ENCODE measurements at regions not wholly inside any gene's neighbourhood (a gene's known extent, or its start where the extent isn't known, plus 50 kb on each side); places are given as distances from the start of the nearest gene placed in this dataset.
"Not testable (repeated sequence)": the region's sequence is repeated elsewhere in the genome, so short reads cannot be mapped to it uniquely, and the experiment has no call there.

DNA sequence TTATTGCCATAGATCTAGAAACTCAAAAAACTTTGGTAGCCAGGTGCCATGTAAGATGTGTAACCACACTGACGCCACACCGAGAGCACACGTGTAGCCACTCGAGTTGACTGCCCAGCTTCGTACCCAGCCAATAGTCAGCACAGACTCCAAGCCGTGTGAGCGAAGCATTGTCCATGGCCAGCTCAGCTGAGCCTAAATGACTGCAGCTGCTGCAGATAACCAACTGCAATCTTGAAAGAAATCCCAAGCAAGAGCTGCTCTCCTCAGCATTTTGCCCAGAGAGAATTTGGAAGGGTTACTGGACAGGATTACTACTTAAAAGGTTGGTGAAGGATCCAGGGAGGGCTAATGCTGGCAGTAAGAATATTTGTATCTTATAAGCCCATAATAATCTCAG lies 193.0 kb upstream of the THRB start:
- DNase-seq (ENCODE audit: low read depth): no peak

DNA sequence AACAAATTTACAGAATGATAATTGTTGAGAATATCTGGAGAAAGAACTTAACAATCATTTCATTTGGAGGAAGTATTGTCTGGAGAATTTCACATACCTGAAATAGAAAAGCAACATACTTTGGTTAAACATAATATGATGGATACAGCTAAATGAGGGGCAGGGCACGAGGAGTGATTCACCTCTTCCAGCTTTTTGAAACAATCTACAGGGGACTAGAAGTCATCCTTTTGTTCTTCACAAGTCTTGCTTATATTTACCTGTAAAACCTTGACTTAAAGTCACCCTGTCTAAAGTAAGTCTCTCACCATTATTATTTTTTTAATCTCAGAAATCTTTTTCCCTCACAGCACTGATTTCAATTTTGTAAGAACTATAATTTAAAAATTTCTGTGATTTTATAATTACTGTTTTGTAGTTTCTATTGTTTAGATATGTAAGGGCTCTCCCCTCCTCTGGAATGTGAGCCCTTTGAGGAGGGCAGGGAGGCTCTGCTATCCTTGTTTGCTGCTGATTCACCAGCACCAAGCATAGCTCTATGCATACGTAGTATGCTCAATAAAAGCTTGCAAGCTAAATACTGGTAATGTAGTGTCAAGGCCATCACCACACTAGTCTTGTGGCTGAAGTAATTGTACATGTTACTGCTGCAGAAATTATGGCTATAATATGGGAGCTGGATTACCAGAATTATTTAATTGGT lies 193.9 kb upstream of the THRB start:
- no peak for DNase-seq (ENCODE audit: low read depth)

DNA sequence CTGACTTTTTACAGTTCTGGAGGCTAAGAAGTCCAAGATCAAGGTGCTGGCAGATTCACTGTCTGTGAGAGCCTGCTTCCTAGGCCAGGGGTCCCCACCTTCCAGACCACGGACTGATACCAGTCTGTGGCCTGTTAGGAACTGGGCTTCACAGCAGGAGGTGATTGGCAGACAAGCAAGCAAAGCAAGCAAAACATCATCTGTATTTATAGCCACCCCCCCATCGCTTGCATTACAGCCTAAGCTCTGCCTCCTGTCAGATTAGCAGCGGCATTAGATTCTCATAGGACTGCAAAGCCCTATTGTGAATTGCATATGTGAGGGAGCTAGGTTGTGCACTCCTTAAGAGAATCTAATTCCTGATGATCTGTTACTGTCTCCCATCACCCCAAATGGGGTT lies 194.7 kb upstream of the THRB start:
- no peak for DNase-seq (ENCODE audit: low read depth)

DNA sequence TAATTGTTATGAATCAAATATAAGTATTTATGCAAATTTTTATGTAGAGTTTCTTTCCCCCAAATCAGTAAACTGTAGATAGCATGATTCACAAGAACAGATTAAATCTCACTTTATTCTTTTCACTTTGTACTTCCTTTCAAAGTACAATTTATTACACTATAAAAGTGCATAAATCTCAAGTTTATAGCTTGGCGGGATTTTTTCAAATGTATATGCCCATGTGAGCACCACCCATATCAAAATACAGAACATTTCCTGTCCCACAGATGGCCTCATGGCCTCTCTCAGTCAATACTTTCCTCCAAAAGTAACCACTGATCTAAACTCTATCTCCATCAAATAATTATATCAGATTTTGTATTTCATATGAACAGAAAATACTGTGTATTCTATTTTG lies 196.1 kb upstream of the THRB start:
- no peak for DNase-seq (ENCODE audit: low read depth)

DNA sequence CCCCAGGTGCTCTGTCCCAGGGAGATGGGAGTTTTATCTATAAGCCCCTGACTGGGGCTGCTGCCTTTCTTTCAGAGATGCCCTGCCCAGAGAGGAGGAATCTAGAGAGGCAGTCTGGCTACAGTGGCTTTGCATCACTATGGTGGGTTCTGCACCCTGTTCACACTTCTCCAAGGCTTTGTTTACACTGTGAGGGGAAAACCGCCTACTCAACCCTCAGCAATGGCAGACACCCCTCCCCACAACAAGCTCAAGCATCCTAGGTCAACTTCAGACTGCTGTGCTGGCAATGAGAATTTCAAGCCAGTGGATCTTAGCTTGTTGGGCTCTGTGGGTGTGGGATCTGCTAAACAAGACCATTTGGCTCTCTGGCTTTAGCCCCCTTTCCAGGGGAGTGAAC lies 204.4 kb upstream of the THRB start:
- not testable (repeated sequence) for DNase-seq (ENCODE audit: low read depth)

DNA sequence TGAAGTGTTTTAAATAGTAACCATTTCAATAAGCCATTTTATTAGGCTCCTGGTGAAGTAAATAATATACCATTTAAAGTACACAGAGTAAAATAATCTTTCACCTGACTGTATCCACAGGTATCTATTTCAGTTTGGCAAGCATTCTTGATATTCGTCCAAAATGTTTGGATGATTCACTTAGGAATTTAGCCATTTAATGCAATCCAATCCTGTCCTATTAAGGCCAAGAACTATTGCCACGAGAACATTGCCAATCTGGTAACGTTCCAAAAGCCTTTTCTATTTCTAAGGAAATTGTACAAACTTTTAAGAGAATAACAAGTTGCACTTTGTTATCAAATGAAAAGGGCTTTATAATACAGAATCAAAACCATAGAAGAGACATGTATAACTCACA lies 209.8 kb upstream of the THRB start:
- DNase-seq (ENCODE audit: low read depth): no peak

DNA sequence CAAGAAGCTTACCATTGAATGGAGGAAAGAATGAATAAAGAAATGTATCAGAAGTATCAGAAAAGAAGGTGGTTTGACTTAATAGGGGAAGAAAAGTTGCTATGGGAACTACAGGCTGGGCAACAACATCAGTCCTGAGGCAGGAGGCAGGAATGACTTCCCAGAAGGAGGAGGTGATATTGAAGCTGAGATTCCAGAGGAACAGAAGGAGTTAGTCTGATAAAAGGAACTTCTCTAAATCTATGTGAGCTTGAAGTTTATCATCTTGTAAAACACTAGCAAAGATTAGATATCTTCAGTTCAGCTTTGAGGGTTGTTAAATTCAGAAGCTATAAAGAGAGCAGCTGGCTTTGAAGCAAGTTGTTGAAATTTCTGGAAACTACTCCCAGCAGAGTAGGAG lies 213.3 kb upstream of the THRB start:
- no peak for DNase-seq (ENCODE audit: low read depth)

DNA sequence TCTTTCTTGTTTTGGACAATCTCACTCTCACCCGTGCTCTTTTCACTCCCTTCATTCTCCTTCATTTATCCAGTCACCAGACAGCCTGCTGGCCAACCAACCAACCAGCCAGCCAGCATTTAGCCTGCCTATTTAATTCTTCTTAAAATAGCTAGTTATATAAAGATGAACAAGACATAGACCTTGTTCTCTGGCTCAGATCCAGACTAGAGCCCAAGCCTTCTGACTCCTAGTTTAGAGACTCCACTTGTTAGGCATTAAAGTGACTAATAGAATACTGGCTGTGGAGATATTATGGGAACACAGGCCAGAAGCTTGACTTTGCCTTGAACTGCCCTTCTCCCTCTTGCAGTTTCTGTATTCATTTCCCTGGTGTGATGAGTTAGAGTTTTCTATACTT lies 215.3 kb upstream of the THRB start:
- no peak for DNase-seq (ENCODE audit: low read depth)

DNA sequence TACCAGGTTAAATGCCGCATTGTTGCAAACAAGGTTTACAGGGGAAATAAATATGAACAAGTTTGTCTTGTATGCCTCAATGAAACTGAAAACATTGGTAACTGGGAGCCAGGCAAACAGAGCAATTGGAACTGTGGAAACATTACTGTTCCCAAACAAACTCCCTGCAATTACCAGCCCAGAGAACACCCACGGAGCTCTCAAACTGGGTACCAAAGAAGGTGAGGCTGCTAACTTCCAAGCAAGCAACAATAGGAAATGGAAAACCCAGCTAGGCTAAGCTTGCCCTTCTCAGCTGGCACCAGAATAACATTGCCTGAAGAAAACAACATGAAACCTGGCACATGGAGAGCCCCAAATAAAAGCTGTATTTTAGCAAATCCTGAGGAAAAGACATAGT lies 218.9 kb upstream of the THRB start:
- no peak for DNase-seq (ENCODE audit: low read depth)

DNA sequence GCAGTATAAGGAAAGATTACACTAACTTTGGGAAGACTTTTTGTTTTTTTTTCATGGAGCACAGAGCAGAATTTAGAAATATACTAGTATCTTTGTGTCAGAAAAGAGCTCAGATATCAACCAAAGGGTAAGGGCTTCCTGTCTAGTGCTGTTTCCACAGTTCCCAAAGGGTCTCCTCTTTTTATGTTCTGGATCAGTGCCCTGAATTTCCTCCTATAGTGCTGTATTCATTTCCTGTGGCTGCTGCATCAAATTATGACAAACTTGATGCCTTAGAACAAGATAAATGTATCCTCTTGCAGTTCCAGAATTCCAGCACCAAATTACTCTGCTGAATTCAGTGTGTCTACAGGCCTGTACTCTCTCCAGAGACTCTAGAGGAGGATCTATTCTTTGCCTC lies 219.8 kb upstream of the THRB start:
- no peak for DNase-seq (ENCODE audit: low read depth)

DNA sequence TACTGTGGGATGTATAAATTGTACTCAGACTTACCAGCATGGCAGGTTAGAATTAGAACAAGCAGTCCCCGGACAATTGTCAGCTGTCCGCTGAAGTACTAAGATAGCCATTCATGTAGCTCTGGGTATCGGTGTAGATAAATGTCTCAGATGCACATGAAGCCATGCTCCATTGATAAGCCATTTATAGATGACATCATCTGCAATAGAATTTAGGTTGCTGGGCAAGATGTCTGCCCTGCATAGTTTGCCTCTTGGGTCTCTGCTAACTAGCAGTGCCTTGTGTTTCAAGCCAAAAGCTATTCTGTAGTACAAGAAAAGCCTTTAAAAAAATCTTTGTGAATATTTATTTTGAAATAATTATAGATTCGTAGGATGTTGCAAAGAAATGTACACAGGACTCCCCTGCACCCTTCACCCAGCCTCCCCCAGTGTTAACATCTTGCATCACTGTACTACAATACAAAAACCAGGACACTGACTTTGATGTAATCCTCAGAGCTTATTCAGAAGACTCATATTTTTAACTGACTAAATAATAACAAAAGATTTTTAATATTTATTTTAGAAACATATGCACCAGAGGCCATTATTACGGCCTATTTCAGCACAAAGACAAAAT lies 220.6 kb upstream of the THRB start:
- DNase-seq (ENCODE audit: low read depth): no peak

DNA sequence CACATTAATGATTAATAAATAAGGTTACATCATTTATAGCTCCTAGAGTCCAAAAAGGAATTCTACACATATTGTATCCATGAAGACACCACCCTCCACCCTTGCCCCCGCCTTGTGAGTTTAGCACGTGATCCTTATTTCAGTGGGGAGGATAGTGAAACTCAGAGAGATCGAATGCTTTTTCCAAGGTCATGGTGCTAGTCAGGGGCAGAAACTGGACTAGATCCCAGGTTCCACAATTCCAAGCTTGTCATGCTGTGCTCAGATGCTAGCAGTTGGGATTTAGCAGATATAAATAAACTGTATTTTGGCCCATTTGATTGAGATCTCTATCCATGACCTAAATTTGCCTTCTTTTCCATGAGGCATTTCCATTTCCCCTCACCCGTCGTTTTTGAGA lies 227.4 kb upstream of the THRB start:
- no peak for DNase-seq (ENCODE audit: low read depth)

DNA sequence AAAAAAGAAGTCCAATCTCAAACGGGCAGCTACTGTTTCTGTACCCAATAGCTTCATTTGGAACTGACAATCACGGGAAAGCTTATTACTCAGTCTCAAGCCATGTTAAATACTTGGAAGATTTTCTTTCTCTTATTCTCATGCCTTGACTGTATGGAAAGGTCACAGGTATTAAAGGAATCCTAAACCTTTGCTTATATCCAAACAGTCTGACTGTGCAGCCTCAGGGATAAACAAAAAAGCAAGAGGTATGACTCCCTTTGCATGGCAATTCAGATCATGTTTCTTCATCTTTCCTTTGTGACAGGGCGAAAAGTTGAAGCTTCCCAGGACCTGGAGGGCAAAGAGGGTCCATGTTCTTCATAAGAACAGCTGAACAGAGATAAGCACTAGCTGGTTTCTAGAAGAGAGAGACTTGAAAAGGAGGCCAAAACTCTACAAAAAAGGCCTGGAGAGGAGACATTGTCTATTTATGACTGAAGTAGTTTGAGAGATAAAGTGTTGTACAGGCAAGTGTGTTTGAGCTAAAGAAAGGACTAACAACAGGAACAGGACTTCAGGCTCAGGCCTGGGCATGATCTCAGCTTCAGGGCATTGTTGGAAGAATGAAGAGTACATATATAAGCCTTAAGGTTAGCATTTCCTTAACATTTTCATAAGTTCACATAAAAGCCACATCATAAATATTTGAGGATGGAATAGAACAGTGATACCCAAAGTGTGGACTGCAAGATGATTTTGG lies 231.0 kb upstream of the THRB start:
- DNase-seq (ENCODE audit: low read depth): no peak

DNA sequence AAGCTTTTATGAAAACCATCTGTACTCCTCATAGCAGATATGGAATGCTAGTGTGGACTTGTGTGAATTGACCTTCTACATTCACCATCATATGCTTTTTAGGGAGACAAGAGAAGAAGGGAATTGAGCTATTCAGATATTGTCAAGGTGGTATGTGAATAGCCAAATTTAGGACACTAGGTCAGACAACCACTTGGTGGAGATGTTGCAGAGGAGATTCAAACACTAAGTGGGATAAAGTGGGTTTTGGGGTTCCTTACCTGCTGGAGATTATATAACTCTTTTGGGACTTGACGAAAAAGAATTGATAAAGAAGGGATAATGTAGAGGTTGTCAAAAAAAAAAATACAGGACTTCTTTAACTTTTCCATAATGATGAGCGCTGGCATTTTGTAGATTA lies 231.8 kb upstream of the THRB start:
- no peak for DNase-seq (ENCODE audit: low read depth)

DNA sequence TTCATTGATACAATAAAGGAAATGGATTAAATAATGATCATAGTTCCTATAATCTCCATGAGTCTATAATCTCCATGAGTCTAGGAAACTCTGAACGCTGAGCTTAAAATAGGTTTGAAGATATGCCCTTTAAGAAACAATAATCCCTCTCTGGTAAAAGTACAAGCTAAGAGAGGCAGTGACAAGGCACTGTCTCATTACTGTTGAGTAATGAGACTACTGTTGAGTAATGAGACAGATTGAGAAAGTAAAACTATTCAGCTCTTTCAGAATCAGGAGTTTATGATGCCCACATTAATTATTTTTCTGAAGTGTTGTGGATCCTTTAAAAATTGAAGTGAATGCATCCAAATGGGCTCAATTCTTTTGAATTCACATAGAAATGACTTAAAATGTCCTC lies 235.5 kb upstream of the THRB start:
- DNase-seq (ENCODE audit: low read depth): no peak

DNA sequence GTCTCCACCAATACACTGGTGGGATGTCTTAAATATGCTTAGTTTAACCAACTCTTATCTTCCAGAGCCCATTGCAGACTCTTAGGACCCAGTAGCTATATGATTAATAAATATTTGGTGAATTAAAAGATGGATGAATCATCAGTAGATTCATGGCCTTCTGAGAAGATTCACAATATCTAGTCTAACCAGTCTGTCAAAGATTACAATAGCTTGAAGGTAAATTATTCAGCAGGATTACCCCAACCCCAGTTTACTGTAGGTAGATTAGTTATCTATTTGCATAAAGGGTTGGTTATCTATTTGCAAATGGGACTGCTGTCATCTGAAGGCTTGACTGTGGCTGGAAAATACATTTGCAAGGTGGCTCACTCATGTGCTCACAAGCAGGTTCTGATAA lies 239.4 kb upstream of the THRB start:
- no peak for DNase-seq (ENCODE audit: low read depth)

DNA sequence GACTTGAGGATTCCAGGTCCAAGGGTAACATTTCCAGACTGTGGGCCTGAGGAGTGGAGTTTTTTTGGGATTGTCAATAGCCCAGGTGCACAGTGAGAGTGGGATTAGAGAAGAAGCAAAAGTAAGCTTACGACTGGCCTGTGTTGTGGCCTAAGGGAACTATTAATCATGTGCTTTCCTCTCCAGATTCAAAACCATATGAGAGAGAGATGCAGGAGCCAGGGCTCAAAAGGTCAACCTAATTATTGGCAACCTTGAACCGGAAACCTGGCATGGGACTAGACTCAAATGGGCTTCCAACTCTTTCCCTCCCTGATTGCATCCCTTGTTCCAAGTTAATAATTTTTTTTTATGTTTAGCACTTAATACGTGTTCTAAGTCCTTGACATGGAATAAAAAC lies 242.1 kb upstream of the THRB start:
- no peak for DNase-seq (ENCODE audit: low read depth)

DNA sequence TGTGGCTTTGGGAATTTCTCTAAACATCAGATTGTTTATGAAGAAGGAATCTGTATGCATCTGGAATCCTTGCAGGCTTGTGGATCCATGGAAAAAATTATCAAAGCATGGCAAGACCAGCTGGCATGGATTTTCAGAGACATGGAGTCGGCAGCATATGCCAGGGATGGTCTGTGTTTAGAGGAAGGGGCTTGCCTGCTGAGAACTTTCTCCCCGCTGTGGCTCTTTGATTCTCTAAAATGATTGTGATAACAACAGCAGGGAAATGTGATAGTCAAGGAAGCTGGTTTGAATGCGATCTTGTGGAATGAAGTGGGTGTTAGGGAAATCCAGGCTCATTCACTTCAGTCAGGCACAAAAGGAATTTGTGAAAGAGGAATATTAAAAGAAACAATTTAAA lies 245.7 kb upstream of the THRB start:
- DNase-seq (ENCODE audit: low read depth): no peak

DNA sequence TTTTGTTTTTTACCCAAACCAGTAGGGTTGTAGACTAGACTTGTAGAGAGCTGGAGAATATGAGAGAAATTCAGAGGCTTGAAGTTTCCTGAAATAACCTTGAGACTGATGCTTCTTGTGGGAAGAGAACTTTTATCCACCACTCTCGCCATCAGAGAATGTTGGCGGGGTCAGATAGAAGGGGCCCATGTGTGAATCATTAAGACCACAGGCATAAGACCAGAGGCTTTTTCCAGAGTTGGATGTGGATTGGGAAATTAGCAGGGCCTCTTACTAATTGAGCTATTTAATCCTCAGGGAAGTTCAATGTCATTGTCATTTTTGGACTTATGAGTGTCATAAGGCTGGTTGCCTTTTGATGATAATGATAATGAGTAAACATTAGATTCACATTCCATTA lies 246.9 kb upstream of the THRB start:
- DNase-seq (ENCODE audit: low read depth): no peak

DNA sequence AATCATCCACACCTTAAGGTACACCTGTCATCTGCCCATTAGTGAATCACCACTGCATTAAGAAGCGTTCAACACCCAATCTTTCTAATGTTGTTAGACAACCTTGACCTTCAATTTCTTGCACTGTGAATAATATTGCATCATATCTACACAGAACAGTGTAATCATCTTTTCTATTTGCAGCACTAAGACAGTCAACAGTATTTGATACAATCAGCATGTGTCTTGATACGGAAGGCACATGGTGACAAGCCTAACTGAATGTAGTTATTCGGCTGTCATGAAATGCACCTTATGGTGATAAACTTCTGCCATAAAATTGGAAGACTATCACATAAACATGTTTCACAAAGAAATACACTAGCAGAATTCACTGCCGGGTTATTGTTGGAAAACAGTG lies 253.9 kb upstream of the THRB start:
- DNase-seq (ENCODE audit: low read depth): no peak

DNA sequence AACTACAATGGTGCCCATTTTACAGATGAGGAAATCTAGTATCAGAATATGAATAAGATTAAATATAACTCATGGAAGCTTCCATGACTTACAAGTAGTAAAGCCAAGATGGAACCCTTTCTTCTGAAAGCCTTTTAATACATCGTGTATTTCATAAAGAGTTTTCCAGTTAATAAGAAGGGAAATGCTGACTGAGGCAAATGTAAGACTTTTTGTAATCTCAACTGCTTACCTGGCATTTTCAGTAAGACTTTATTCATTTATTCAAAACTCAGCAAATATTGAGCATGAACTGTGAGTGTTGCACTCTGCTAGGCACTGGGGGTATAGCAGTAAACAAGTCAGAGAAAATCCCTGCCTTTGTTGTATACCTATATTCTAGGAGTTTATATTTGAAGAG lies 256.4 kb upstream of the THRB start:
- DNase-seq (ENCODE audit: low read depth): no peak

DNA sequence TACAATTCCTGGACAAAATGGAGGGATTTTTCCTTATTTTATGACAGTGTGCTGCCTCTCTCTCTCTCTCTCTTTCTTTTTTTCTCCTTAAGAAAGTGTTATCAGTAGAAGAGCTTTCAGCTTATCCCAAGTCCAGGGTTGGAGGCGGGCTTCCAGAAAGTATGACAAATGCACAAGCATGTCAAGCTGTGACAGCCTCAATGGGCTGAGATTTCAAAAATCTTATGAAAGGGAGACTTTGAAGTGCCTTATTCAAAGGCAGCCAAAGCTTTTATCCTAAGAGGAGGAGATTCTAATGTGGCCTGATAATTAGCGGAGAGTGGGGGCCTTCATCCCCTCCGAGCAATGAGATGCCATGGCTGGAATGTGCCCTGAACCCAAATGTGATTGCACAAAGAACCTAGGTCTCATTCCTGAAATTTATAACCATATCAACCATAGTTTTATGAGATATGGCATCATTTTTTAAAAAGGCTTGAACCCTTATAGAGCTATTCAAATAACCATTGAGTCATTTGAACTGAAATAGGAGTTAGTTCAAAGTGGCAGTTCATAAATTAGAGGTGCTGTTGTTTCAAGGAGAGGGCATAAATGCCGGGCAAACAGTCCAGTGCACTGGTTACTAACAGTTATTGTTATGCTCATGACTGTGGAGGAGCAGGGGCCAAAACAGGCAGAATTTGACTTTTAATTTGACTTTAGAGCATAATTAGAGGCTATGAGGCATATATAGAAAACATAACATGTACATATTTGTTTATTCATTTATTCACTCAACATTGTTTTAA lies 261.6 kb upstream of the THRB start:
- no peak for DNase-seq (ENCODE audit: low read depth)

DNA sequence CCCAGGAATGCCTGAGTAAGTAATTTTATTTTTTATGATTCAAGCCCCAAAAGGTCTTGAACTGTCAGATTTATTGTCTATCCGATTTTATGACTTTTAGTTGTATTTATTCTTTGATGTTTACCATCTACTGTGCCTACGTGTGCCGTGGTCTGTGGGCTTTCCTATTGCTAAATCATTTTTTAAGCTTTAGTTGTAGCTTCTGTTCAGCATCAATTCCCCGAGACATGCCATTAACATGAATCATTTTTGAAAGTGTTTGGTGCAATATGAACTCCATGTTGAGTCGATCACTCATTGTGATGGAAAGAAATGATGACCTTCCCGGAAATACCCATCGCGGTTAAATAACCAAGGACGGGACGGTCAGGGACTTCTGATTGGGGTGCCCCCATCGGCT lies 268.7 kb upstream of the THRB start:
- DNase-seq (ENCODE audit: low read depth): no peak

Measured in GM04504 (cell line).